Heart left ventricle (tissue), 16 donors: ENCODE measurements at regions not wholly inside any gene's neighbourhood (a gene's known extent, or its start where the extent isn't known, plus 50 kb on each side); places are given as distances from the start of the nearest gene placed in this dataset.
A peak's percentile ranks its signal among the peaks of the same experiment; 100 is the strongest.

ENCODE experiments used
- ATAC-seq, 4 donors: fragments of 200-7000 bp; cut with Tn5 transposase; one replicate each; pipeline ENCODE4 v1.9.1; 2020 to 2022; ENCODE audit warnings: moderate library complexity in 4 of 4, mild to moderate bottlenecking in 3 of 4, moderate number of reproducible peaks in 1 of 4
- DNase-seq, 5 donors: peaks; one replicate each; pipeline ENCODE4 v3.0.0-alpha.2; 2020
- H3K27ac ChIP-seq, 12 donors: fragments of 200-600 bp; sonication (generic) in 4 of 12; one replicate each; pipeline versions ENCODE4 v1.5.0 to v1.8.0; 2016 to 2022; ENCODE audit warnings: mild to moderate bottlenecking in 2 of 12
- H3K27me3 ChIP-seq, 9 donors: fragments of 200-600 bp; sonication (generic) in 2 of 9; one replicate each; pipeline versions ENCODE4 v1.5.1 to v1.8.0; 2016 to 2022; ENCODE audit warnings: mild to moderate bottlenecking in 3 of 9
- H3K36me3 ChIP-seq, 9 donors: fragments of 200-600 bp; sonication (generic) in 2 of 9; one replicate each; pipeline versions ENCODE4 v1.5.0 to v1.8.0; 2018 to 2022; ENCODE audit warnings: mild to moderate bottlenecking in 2 of 9
- H3K4me1 ChIP-seq, 12 donors: fragments of 200-600 bp; sonication (generic) in 4 of 12; one replicate each; pipeline versions ENCODE4 v1.5.0 to v1.8.0; 2016 to 2022; ENCODE audit warnings: mild to moderate bottlenecking in 3 of 12
- H3K4me3 ChIP-seq, 12 donors: fragments of 200-600 bp; sonication (generic) in 4 of 12; one replicate each; pipeline versions ENCODE4 v1.5.0 to v1.8.0; 2017 to 2022; ENCODE audit warnings: mild to moderate bottlenecking in 9 of 12, moderate library complexity in 4 of 12
- H3K9me3 ChIP-seq, 12 donors: fragments of 200-600 bp; sonication (generic) in 4 of 12; one replicate each; pipeline versions ENCODE4 v1.5.0 to v1.8.0; 2016 to 2022; ENCODE audit warnings: mild to moderate bottlenecking in 1 of 12
- CTCF ChIP-seq, 12 donors: fragments of 200-600 bp; sonication (generic) in 4 of 12; IDR thresholded peaks; one replicate each; pipeline versions ENCODE4 v1.5.0 to v1.8.0; 2018 to 2022; ENCODE audit warnings: antibody characterized with exemption in 12 of 12, mild to moderate bottlenecking in 5 of 12
- POLR2A ChIP-seq, 2 donors: fragments of 450-650 bp; IDR thresholded peaks; one replicate each; pipeline ENCODE4 v1.6.1; 2017; ENCODE audit warnings: antibody characterized with exemption in 2 of 2, mild to moderate bottlenecking in 2 of 2, moderate library complexity in 2 of 2
- WGBS, 4 donors: extraction: QIAGEN DNeasy Blood & Tissue Kit in 2 of 4; methylation state at CpG; one replicate each; pipeline versions ENCODE4 v1.1.5 to v1.1.7; 2013 to 2018; 5-methylcytosine and 5-hydroxymethylcytosine counted together
- intact Hi-C, 10 donors: fragments of 100-400 bp; cut with DNase I; formaldehyde crosslinking; loops; one replicate each; pipeline versions ENCODE4 v1.11.1 to v1.14.2; 2022
- donor health status: ischemic (EF 13 %, LVEDD 7.1; RV severe dilation, severe dysfunction).
- donor health status: healthy with polysubstance abuse.
- donor health status: DM: no; HTN: yes; CAD: no.
- donor health status: DM: no; HTN: no; CAD: no.
- donor health status: ischemic (EF 25% LVEDD 6.9; RV normal size, moderate dysfunction).
- donor health status: ischemic (EF 25% LVEDD 5.7; RV mildly dilated, moderate dysfunction).
- donor health status: healthy.
- donor health status: DM: yes; HTN: yes; CAD: no.
- donor health status: ischemic (EF 35%, LVEDD 5.7; RV mildly dilated, moderate dysfunction).
- donor health status: nonischemic (EF 11% LVEDD 7.7; RV severe dilation, severe dysfunction).
- donor health status: DM: yes; HTN: yes; CAD: no.
- donor health status: PGD.
- donor health status: ischemic (EF 29% LVEDD 5.4; RV normal size, mild dysfunction).
- donor health status: nonischemic (EF 23%, LVEDD 6.1; RV moderate dilation, normal function).

- DNase-seq (peak; percentile 70 to 84 (median 76)), ATAC-seq (peak; percentile 83 to 95 (median 92))
- H3K27ac ChIP-seq: peak overlapping the region; percentile 13 to 82 (median 72)
- H3K4me3 ChIP-seq: no peak overlapping the region
- H3K27me3 ChIP-seq: no peaks in the 10 kb centered on the region
- H3K36me3 ChIP-seq: no peaks in the 10 kb centered on the region
- peak in 1 of 2 donors; percentile 13 for TF ChIP-seq POLR2A (IDR thresholded peaks at IDR 0.05)
- TF ChIP-seq CTCF (IDR thresholded peaks at IDR 0.05): no peak
- intact Hi-C loops: no loop called here
- 53 to 67% (median 58%) methylated on average over 5 of the region's 5 CpGs for WGBS, 4 donors
- H3K4me1 ChIP-seq: peaks cover 0 to 38% (median 13%) of the 10 kb centered on the region in 12 donors
- no peaks in the 10 kb centered on the region for H3K9me3 ChIP-seq
Observed at GRCh38 chr2:54402350-54402749, 53.8 kb upstream of the SPTBN1 start.

GRCh38 chr2:54403512-54404238 is 52.5 kb upstream of the SPTBN1 start:
- DNase-seq (no peak), ATAC-seq (no peak)
- H3K4me1 ChIP-seq: peaks cover 0 to 51% (median 19%) of the 10 kb centered on the region in 12 donors
- peak overlapping the region in 11 of 12 donors; percentile 23 to 82 (median 74) for H3K27ac ChIP-seq
- H3K36me3 ChIP-seq: no peaks in the 10 kb centered on the region
- no peaks in the 10 kb centered on the region for H3K27me3 ChIP-seq
- WGBS, 4 donors: 71 to 89% (median 79%) methylated on average over 5 of the region's 5 CpGs
- H3K4me3 ChIP-seq: no peak overlapping the region
- intact Hi-C loops: no loop called here
- no peak for TF ChIP-seq CTCF (IDR thresholded peaks at IDR 0.05)
- TF ChIP-seq POLR2A (IDR thresholded peaks at IDR 0.05): no peak
- no peaks in the 10 kb centered on the region for H3K9me3 ChIP-seq

GRCh38 chr2:54404270-54404669 is 51.9 kb upstream of the SPTBN1 start:
- DNase-seq (no peak), ATAC-seq (peak in 1 of 4 donors; percentile 19)
- TF ChIP-seq CTCF (IDR thresholded peaks at IDR 0.05) (no peak), POLR2A (IDR thresholded peaks at IDR 0.05) (no peak)
- WGBS, 4 donors: 85 to 91% (median 88%) methylated on average over 4 of the region's 4 CpGs
- H3K27ac ChIP-seq: peak overlapping the region in 4 of 12 donors; percentile 5 to 80 (median 42)
- no peaks in the 10 kb centered on the region for H3K27me3 ChIP-seq
- no peak overlapping the region for H3K4me3 ChIP-seq
- H3K36me3 ChIP-seq: no peaks in the 10 kb centered on the region
- peaks cover 0 to 54% (median 21%) of the 10 kb centered on the region in 12 donors for H3K4me1 ChIP-seq
- intact Hi-C loops: no loop called here
- H3K9me3 ChIP-seq: no peaks in the 10 kb centered on the region

GRCh38 chr2:54406031-54406430 is 50.1 kb upstream of the SPTBN1 start:
- Histone ChIP-seq H3K9me3 (no peaks in the 10 kb centered on the region), H3K27me3 (no peaks in the 10 kb centered on the region), H3K27ac (peak overlapping the region in 1 of 12 donors; percentile 24), H3K4me3 (no peak overlapping the region), H3K4me1 (peaks cover 0 to 57% (median 29%) of the 10 kb centered on the region in 12 donors), H3K36me3 (no peaks in the 10 kb centered on the region)
- no peak for ATAC-seq
- DNase-seq: no peak
- WGBS, 4 donors: 63 to 69% (median 65%) methylated on average over 4 of the region's 4 CpGs
- TF ChIP-seq CTCF (IDR thresholded peaks at IDR 0.05) (no peak), POLR2A (IDR thresholded peaks at IDR 0.05) (no peak)
- intact Hi-C loops: no loop called here
